ENCODE measurements at regions not wholly inside any gene's neighbourhood (a gene's known extent, or its start where the extent isn't known, plus 50 kb on each side); places are given as distances from the start of the nearest gene placed in this dataset.

DNA sequence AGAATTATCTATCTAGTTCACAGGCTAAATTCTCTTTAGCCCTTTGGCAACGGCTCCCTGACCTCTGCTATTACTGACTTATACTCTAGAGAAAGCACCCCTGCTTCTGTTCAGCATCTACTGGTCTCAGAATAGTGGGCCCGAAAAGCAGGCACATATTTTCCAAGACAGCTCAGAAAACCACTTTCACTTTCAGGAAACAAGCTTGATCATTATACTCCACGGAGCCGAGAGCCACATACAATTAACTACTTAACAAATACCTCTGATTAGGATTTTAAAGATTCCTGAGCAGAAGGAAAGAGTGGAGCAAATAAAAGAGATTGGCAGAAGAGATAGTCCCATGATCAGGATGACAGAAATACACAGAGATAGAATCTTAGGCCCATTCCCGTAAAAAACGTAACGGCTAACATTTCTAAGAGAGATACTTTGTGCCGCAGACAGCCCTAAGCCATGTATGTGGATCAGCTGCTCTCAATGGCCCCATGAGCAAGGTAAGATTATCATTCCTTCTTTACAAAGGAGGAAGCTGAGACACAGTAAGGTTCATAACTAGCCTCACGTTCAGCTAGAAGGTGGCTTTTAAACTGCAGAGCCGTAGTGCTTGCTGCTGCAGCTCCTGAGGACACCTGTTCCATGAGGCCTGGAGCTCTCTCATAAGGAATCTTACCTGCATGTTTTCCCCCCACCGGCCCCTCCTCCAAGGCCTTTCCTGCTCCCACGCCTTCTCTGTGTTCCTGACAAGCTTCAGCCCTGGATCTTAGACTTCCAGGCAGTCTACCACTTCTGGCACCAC lies 227.2 kb downstream of the FOXO1 start:
- TF ChIP-seq, protein P1, sequence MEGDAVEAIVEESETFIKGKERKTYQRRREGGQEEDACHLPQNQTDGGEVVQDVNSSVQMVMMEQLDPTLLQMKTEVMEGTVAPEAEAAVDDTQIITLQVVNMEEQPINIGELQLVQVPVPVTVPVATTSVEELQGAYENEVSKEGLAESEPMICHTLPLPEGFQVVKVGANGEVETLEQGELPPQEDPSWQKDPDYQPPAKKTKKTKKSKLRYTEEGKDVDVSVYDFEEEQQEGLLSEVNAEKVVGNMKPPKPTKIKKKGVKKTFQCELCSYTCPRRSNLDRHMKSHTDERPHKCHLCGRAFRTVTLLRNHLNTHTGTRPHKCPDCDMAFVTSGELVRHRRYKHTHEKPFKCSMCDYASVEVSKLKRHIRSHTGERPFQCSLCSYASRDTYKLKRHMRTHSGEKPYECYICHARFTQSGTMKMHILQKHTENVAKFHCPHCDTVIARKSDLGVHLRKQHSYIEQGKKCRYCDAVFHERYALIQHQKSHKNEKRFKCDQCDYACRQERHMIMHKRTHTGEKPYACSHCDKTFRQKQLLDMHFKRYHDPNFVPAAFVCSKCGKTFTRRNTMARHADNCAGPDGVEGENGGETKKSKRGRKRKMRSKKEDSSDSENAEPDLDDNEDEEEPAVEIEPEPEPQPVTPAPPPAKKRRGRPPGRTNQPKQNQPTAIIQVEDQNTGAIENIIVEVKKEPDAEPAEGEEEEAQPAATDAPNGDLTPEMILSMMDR (conservative IDR thresholded peaks at IDR 0.05) = no peak
- DNase-seq (ENCODE audit: low read depth, low spot score) = no peak
- Mint-ChIP-seq H3K4me1 (peaks cover 28% of the 10 kb centered on the region), H3K27me3 (ENCODE audit: low read depth) (no peaks in the 10 kb centered on the region), H3K36me3 (ENCODE audit: low read depth) (no peaks in the 10 kb centered on the region), H3K4me3 (no peak overlapping the region), H3K27ac (ENCODE audit: unreplicated experiment) (no peak overlapping the region), H3K9me3 (no peaks in the 10 kb centered on the region)

DNA sequence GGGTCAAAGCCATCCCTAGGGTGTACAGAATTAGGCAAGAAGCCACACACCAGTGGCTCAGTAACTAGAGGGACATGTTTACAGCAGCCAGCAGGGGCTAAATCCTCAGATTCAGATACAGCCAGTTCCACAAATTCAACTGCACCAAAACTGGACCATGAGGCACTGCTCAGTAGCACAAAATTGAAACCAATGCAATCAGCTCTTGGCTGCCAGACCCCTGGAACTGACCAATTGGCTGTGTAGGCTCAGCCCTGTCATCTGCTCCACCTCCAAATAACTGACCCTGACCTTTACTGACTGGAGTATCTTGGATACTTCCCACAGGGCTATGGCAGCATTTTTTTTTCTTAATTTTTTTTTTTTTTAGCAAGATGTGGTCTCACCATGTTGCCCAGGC lies 226.5 kb downstream of the FOXO1 start:
- no peak overlapping the region for H3K27ac Mint-ChIP-seq (ENCODE audit: unreplicated experiment)
- H3K36me3 Mint-ChIP-seq (ENCODE audit: low read depth) = no peaks in the 10 kb centered on the region
- no peak overlapping the region for H3K4me3 Mint-ChIP-seq
- H3K9me3 Mint-ChIP-seq = no peaks in the 10 kb centered on the region
- H3K27me3 Mint-ChIP-seq (ENCODE audit: low read depth) = no peaks in the 10 kb centered on the region
- no peak for DNase-seq (ENCODE audit: low read depth, low spot score)
- TF ChIP-seq, protein P1 (conservative IDR thresholded peaks at IDR 0.05) = no peak
- H3K4me1 Mint-ChIP-seq = peaks cover 33% of the 10 kb centered on the region

DNA sequence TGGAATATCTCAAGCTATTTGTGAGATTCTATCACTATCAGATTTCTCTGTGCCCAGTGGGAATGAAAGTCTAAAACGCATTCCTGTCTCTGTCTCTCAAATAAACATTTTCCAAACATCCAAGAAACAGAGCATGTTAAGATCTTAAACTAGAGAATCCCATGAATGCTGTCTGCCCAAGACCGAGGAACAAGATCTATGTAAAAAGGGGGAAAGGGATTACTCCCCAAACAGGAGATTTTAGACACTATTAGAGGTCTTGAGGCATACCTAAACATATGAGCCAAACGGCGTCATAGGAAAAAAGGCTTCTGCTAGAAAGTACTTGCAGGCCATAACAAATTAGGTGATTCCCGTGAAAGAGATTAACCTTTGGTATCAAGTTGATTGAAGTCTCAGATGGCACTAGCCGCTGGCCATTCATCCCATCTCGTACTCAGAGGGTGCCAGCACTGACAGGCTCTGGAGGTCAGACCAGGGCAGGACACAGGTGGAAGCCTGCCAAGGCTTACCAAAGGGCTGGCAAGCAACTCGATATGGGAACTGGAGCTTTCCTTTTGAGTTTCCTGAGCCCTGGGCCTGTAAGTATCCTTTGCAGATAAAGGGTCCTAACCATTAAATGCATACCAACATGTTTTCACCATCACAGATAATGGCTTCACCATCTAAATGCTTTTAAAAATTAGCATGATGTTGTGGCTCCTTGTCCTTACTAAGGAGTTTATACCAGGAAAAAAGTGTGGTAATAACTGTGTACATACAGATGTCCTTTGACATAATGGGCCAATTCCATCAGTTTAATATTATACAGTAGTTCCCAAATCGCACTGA lies 225.2 kb downstream of the FOXO1 start:
- Mint-ChIP-seq H3K27ac (ENCODE audit: unreplicated experiment) (no peak overlapping the region), H3K27me3 (ENCODE audit: low read depth) (no peaks in the 10 kb centered on the region), H3K4me3 (no peak overlapping the region), H3K36me3 (ENCODE audit: low read depth) (no peaks in the 10 kb centered on the region), H3K9me3 (no peaks in the 10 kb centered on the region), H3K4me1 (peaks cover 39% of the 10 kb centered on the region)
- TF ChIP-seq, protein P1 (conservative IDR thresholded peaks at IDR 0.05) = no peak
- DNase-seq (ENCODE audit: low read depth, low spot score) = no peak

DNA sequence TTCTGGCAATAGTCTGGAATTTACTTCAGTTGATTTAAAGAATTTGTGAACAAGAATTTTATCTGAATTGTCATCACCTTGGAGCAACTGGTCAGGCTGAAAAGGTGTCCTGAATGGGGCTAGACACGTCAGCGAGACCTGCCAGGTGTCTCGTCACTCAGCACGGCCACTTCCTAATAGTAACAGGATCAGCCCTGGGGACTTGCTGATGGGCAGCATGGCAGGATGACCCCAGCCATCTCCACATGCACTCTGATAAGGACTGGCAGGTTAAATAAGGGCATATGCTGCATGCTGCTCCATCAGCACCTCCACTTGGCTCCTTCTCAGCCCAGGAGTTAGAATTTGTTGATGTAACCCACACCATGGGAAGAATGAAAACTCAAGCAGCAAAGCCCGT lies 224.2 kb downstream of the FOXO1 start:
- H3K27ac Mint-ChIP-seq (ENCODE audit: unreplicated experiment) = no peak overlapping the region
- no peak for DNase-seq (ENCODE audit: low read depth, low spot score)
- peaks cover 39% of the 10 kb centered on the region for H3K4me1 Mint-ChIP-seq
- no peaks in the 10 kb centered on the region for H3K9me3 Mint-ChIP-seq
- TF ChIP-seq, protein P1 (conservative IDR thresholded peaks at IDR 0.05) = no peak
- H3K36me3 Mint-ChIP-seq (ENCODE audit: low read depth) = no peaks in the 10 kb centered on the region
- no peak overlapping the region for H3K4me3 Mint-ChIP-seq
- H3K27me3 Mint-ChIP-seq (ENCODE audit: low read depth) = no peaks in the 10 kb centered on the region

DNA sequence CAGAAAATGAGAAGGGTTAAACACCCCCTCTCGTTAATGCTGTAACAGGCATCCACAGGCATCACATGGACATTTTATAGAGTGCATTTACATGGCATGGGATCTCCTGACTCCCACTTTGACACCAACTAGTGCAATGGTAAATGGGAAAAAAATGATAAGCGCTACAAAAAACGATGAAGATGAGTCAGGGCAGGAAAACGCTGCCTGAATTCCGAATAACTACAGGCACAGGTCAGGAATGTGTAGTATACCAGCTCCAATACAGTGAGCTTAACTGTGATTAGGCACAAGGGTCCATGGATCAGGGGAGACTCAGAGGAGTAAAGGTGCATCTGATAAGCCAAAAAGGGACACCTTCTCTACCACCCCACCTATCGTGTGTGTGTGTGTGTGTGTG lies 223.6 kb downstream of the FOXO1 start:
- Mint-ChIP-seq H3K4me1 (peaks cover 37% of the 10 kb centered on the region), H3K27me3 (ENCODE audit: low read depth) (no peaks in the 10 kb centered on the region), H3K9me3 (no peaks in the 10 kb centered on the region), H3K36me3 (ENCODE audit: low read depth) (no peaks in the 10 kb centered on the region), H3K27ac (ENCODE audit: unreplicated experiment) (no peak overlapping the region), H3K4me3 (no peak overlapping the region)
- DNase-seq (ENCODE audit: low read depth, low spot score) = no peak
- TF ChIP-seq, protein P1 (conservative IDR thresholded peaks at IDR 0.05) = no peak

Measured in neural crest cell (in vitro differentiated cells).